GM23338 (cell line): ENCODE measurements at regions not wholly inside any gene's neighbourhood (a gene's known extent, or its start where the extent isn't known, plus 50 kb on each side); places are given as distances from the start of the nearest gene placed in this dataset.

Source experiments
- ATAC-seq: fragments of 200-7000 bp; cut with Tn5 transposase; 3 replicates; pipeline ENCODE4 v1.9.1; 2020
- DNase-seq: peaks from one replicate; pipeline ENCODE4 v3.0.0-alpha.2; 2015; ENCODE audit warnings: low spot score
- H2AFZ ChIP-seq: fragments of 200-600 bp; sonication (generic); 2 replicates; pipeline ENCODE4 v1.8.0; 2016; ENCODE audit warnings: antibody characterized with exemption, mild to moderate bottlenecking, moderate library complexity
- H3F3A ChIP-seq: fragments of 200-600 bp; sonication (generic); replicated peaks from 2 replicates; pipeline ENCODE4 v1.8.0; 2017; ENCODE audit warnings: antibody characterized with exemption, mixed run types, low read depth
- H3K27ac ChIP-seq: fragments of 200-600 bp; sonication (generic); 2 replicates; pipeline ENCODE4 v1.6.1; 2016; ENCODE audit warnings: low read depth
- H3K27me3 ChIP-seq: fragments of 200-600 bp; sonication (generic); 2 replicates; pipeline ENCODE4 v1.8.0; 2016; ENCODE audit warnings: mild to moderate bottlenecking, mixed run types, moderate library complexity; ENCODE audit not compliant: insufficient read depth
- H3K36me3 ChIP-seq: fragments of 200-600 bp; sonication (generic); 2 replicates; pipeline ENCODE4 v1.8.0; 2016; ENCODE audit warnings: mild to moderate bottlenecking; ENCODE audit not compliant: insufficient read depth
- H3K4me1 ChIP-seq: fragments of 200-600 bp; sonication (generic); 2 replicates; pipeline ENCODE4 v1.8.0; 2016; ENCODE audit warnings: mild to moderate bottlenecking, moderate library complexity; ENCODE audit not compliant: insufficient read depth
- H3K4me2 ChIP-seq: fragments of 200-600 bp; sonication (generic); 2 replicates; pipeline ENCODE4 v1.7.1; 2017; ENCODE audit warnings: mixed run types
- H3K4me3 ChIP-seq: fragments of 200-600 bp; sonication (generic); 2 replicates; pipeline ENCODE4 v1.6.1; 2016; ENCODE audit warnings: mixed run types
- H3K79me2 ChIP-seq: fragments of 200-600 bp; sonication (generic); replicated peaks from 2 replicates; pipeline ENCODE4 v1.8.0; 2017; ENCODE audit warnings: mild to moderate bottlenecking; ENCODE audit not compliant: insufficient read depth
- H3K9me2 ChIP-seq: fragments of 200-600 bp; sonication (generic); 2 replicates; pipeline ENCODE4 v1.8.0; 2017; ENCODE audit not compliant: insufficient read depth
- H4K20me1 ChIP-seq: fragments of 200-600 bp; sonication (generic); replicated peaks from 2 replicates; pipeline ENCODE4 v1.8.0; 2017; ENCODE audit warnings: mild to moderate bottlenecking; ENCODE audit not compliant: insufficient read depth
- H3K27ac Mint-ChIP-seq: 2 replicates; pipeline ENCODE4 v1.8.0; 2020; ENCODE audit warnings: inconsistent platforms, mild to moderate bottlenecking, moderate library complexity, mixed read lengths
- H3K27me3 Mint-ChIP-seq: 3 replicates; pipeline ENCODE4 v1.8.0; 2022; ENCODE audit warnings: low read depth, mild to moderate bottlenecking, moderate library complexity, mixed read lengths, inconsistent platforms; ENCODE audit not compliant: insufficient read depth, poor library complexity
- H3K36me3 Mint-ChIP-seq: 3 replicates; pipeline ENCODE4 v1.8.0; 2021; ENCODE audit warnings: low read depth, mild to moderate bottlenecking, inconsistent platforms, moderate library complexity, mixed read lengths
- H3K4me1 Mint-ChIP-seq: 3 replicates; pipeline ENCODE4 v1.8.0; 2020; ENCODE audit warnings: mild to moderate bottlenecking, inconsistent platforms, mixed read lengths
- H3K4me3 Mint-ChIP-seq: 3 replicates; pipeline ENCODE4 v1.8.0; 2021; ENCODE audit warnings: moderate library complexity, mild to moderate bottlenecking, inconsistent platforms, mixed read lengths
- H3K9me3 Mint-ChIP-seq: 3 replicates; pipeline ENCODE4 v1.8.0; 2020; ENCODE audit warnings: moderate library complexity, mild to moderate bottlenecking, inconsistent platforms, mixed read lengths
- CREB1 ChIP-seq: fragments of 250-450 bp; sonication (Bioruptor Pico); IDR thresholded peaks from 2 replicates; pipeline ENCODE4 v1.5.0; 2020; ENCODE audit warnings: low read depth, mild to moderate bottlenecking, moderate library complexity
- EZH2 ChIP-seq: fragments of 200-600 bp; sonication (generic); IDR thresholded peaks from one replicate; pipeline ENCODE4 v1.8.0; 2017; ENCODE audit warnings: antibody characterized with exemption, mild to moderate bottlenecking, low read depth; ENCODE audit not compliant: unreplicated experiment
- EZH2phosphoT487 ChIP-seq: fragments of 200-600 bp; sonication (generic); IDR thresholded peaks from one replicate; pipeline ENCODE4 v1.8.1; 2018; ENCODE audit warnings: antibody characterized with exemption; ENCODE audit not compliant: unreplicated experiment
- JUNB ChIP-seq: IDR thresholded peaks from one replicate; pipeline ENCODE4 v1.6.1; 2016; ENCODE audit warnings: antibody characterized with exemption; ENCODE audit not compliant: unreplicated experiment
- NANOG ChIP-seq: IDR thresholded peaks from 2 replicates; pipeline ENCODE4 v1.6.1; 2016; ENCODE audit warnings: antibody characterized with exemption, borderline replicate concordance
- POLR2AphosphoS5 ChIP-seq: IDR thresholded peaks from 2 replicates; pipeline ENCODE4 v1.6.1; 2016; ENCODE audit warnings: antibody characterized with exemption, low read depth
- STAT1 ChIP-seq: IDR thresholded peaks from one replicate; pipeline ENCODE4 v1.6.1; 2016; ENCODE audit warnings: antibody characterized with exemption; ENCODE audit not compliant: unreplicated experiment
- ZNF114 ChIP-seq: fragments of 250-450 bp; sonication (Bioruptor Pico); IDR thresholded peaks from 2 replicates; pipeline ENCODE4 v1.5.0; 2020; ENCODE audit warnings: mild to moderate bottlenecking, moderate library complexity
- ZNF331 ChIP-seq: fragments of 250-450 bp; sonication (Bioruptor Pico); IDR thresholded peaks from 2 replicates; pipeline ENCODE4 v1.5.0; 2020; ENCODE audit warnings: low read depth, mild to moderate bottlenecking, moderate library complexity
- ZNF462 ChIP-seq: fragments of 250-450 bp; sonication (Bioruptor Pico); IDR thresholded peaks from 2 replicates; pipeline ENCODE4 v1.5.0; 2020; ENCODE audit warnings: mild to moderate bottlenecking, moderate library complexity
- TF ChIP-seq, protein P1 (sequence below), 2 experiments: fragments of 200-600 bp in 1 of 2; sonication (generic) in 1 of 2; conservative IDR thresholded peaks; 2 replicates each; pipeline versions ENCODE4 v1.5.1 to v1.6.1; 2016 to 2017; ENCODE audit warnings: antibody characterized with exemption in 2 of 2, low read depth in 2 of 2, mild to moderate bottlenecking in 2 of 2, moderate library complexity in 1 of 2
- TF ChIP-seq, protein P2 (sequence below): IDR thresholded peaks from 2 replicates; pipeline ENCODE4 v1.6.1; 2016; ENCODE audit warnings: antibody characterized with exemption
- TF ChIP-seq, protein P3 (sequence below): IDR thresholded peaks from one replicate; pipeline ENCODE4 v1.6.1; 2018; ENCODE audit warnings: antibody characterized with exemption; ENCODE audit not compliant: unreplicated experiment

GRCh38 chr18:24605444-24605843 is 145.0 kb downstream of the HRH4 start:
- H4K20me1 ChIP-seq: no peaks in the 10 kb centered on the region
- ATAC-seq (no peak), DNase-seq (no peak)
- no peak overlapping the region for H3K27ac ChIP-seq
- Mint-ChIP-seq H3K4me3 (no peak overlapping the region), H3K27me3 (no peaks in the 10 kb centered on the region), H3K27ac (no peak overlapping the region), H3K4me1 (peaks cover 21% of the 10 kb centered on the region), H3K36me3 (no peaks in the 10 kb centered on the region), H3K9me3 (no peaks in the 10 kb centered on the region)
- H3K27me3 ChIP-seq: no peaks in the 10 kb centered on the region
- no peaks in the 10 kb centered on the region for H3K9me2 ChIP-seq
- H3K4me3 ChIP-seq: no peak overlapping the region
- no peak overlapping the region; the same call in 1 of the 2 replicates for H2AFZ ChIP-seq
- H3K36me3 ChIP-seq: no peaks in the 10 kb centered on the region
- no peaks in the 10 kb centered on the region for H3F3A ChIP-seq
- TF ChIP-seq CREB1 (no peak), ZNF331 (CRISPR knock-in tag) (no peak), EZH2phosphoT487 (no peak), STAT1 (no peak), NANOG (no peak), JUNB (no peak), ZNF462 (CRISPR knock-in tag) (no peak), ZNF114 (no peak), POLR2AphosphoS5 (no peak), EZH2 (no peak)
- TF ChIP-seq, protein P1, sequence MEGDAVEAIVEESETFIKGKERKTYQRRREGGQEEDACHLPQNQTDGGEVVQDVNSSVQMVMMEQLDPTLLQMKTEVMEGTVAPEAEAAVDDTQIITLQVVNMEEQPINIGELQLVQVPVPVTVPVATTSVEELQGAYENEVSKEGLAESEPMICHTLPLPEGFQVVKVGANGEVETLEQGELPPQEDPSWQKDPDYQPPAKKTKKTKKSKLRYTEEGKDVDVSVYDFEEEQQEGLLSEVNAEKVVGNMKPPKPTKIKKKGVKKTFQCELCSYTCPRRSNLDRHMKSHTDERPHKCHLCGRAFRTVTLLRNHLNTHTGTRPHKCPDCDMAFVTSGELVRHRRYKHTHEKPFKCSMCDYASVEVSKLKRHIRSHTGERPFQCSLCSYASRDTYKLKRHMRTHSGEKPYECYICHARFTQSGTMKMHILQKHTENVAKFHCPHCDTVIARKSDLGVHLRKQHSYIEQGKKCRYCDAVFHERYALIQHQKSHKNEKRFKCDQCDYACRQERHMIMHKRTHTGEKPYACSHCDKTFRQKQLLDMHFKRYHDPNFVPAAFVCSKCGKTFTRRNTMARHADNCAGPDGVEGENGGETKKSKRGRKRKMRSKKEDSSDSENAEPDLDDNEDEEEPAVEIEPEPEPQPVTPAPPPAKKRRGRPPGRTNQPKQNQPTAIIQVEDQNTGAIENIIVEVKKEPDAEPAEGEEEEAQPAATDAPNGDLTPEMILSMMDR (conservative IDR thresholded peaks at IDR 0.05; ENCODE audit: low read depth in 2 of 2): no peak
- TF ChIP-seq, protein P2, sequence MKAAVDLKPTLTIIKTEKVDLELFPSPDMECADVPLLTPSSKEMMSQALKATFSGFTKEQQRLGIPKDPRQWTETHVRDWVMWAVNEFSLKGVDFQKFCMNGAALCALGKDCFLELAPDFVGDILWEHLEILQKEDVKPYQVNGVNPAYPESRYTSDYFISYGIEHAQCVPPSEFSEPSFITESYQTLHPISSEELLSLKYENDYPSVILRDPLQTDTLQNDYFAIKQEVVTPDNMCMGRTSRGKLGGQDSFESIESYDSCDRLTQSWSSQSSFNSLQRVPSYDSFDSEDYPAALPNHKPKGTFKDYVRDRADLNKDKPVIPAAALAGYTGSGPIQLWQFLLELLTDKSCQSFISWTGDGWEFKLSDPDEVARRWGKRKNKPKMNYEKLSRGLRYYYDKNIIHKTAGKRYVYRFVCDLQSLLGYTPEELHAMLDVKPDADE: no peak
- TF ChIP-seq, protein P3, sequence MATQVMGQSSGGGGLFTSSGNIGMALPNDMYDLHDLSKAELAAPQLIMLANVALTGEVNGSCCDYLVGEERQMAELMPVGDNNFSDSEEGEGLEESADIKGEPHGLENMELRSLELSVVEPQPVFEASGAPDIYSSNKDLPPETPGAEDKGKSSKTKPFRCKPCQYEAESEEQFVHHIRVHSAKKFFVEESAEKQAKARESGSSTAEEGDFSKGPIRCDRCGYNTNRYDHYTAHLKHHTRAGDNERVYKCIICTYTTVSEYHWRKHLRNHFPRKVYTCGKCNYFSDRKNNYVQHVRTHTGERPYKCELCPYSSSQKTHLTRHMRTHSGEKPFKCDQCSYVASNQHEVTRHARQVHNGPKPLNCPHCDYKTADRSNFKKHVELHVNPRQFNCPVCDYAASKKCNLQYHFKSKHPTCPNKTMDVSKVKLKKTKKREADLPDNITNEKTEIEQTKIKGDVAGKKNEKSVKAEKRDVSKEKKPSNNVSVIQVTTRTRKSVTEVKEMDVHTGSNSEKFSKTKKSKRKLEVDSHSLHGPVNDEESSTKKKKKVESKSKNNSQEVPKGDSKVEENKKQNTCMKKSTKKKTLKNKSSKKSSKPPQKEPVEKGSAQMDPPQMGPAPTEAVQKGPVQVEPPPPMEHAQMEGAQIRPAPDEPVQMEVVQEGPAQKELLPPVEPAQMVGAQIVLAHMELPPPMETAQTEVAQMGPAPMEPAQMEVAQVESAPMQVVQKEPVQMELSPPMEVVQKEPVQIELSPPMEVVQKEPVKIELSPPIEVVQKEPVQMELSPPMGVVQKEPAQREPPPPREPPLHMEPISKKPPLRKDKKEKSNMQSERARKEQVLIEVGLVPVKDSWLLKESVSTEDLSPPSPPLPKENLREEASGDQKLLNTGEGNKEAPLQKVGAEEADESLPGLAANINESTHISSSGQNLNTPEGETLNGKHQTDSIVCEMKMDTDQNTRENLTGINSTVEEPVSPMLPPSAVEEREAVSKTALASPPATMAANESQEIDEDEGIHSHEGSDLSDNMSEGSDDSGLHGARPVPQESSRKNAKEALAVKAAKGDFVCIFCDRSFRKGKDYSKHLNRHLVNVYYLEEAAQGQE: no peak
- no peak overlapping the region for H3K4me2 ChIP-seq
- H3K4me1 ChIP-seq: peaks cover 17% of the 10 kb centered on the region
- no peaks in the 10 kb centered on the region for H3K79me2 ChIP-seq
